ENCODE measurements at regions not wholly inside any gene's neighbourhood (a gene's known extent, or its start where the extent isn't known, plus 50 kb on each side); places are given as distances from the start of the nearest gene placed in this dataset.

DNA sequence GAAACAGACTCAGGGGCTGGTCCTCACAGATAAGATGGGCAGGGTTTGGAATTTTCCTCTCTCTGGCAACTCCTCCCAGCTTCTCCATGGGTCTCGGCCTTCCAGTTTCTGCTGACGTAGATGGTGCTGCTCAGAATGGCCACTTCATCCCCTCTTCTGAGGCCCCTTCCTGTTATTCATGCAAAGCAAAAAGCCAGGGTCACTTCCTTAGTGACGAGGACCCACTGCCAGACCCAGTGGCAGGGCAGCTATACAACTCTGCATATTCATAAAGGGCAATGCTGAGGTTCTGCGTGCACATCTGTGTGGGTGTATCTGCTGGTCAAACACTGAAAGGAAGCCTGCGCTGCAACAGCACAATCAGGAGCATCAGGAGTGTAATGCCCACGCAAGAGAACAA is 108.8 kb downstream of the WSCD1 start:
- intact Hi-C loops (cut with DNase I) = no loop called here

DNA sequence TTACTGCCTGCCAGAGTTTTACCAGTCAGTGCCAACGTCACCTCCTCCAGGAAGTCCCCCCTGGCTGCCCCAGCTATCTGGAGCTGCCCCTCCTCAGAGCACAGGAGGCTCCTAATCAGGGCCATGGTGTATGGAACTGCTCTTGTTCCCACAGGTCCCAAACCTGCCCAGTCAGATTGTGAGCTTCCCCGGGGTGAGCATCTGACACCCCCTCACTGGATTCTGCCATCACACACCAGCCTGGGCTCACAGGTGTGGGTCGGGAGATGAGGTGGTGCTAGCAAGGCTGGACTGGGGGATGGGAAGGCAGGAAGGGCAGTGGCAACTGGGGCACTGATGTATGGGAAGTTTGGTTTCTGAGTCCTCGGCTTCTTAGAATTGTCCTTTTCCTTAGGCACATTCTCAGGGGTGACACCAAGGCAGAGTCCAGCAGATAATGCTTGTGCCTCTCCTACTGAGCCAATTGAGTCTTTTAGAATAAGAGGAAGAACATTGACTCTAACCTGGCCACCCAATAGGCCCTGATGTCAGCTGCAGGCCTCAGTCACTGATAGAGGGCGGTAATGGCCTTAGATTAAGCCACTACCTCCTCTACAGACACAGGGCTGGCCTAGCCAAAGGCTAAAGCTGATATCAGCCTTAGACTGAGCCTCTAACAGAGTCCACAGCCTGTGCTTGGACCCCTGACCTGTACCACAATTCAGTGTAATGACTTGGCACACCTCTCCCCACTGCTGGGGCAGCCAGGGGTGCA is 107.9 kb downstream of the WSCD1 start:
- DNase-seq (ENCODE audit: low spot score) = no peak
- intact Hi-C loops (cut with DNase I) = no loop called here

More for the DNA sequence above, 108.8 kb downstream of the WSCD1 start:
- no peak for DNase-seq (ENCODE audit: low spot score)

Measured in posterior vena cava (tissue), 2 donors.